Fibroblast of the aortic adventitia (primary cell): ENCODE measurements at regions not wholly inside any gene's neighbourhood (a gene's known extent, or its start where the extent isn't known, plus 50 kb on each side); places are given as distances from the start of the nearest gene placed in this dataset.

Source experiments
- DNase-seq: peaks from one replicate; pipeline ENCODE4 v3.0.0-alpha.2; 2010; ENCODE audit warnings: low read depth
- H3K4me3 ChIP-seq: 2 replicates; pipeline ENCODE4 v1.5.1; 2011; ENCODE audit warnings: low read depth, mild to moderate bottlenecking, control low read depth, low read length, moderate library complexity
- TF ChIP-seq, protein P1 (sequence below): IDR thresholded peaks from 2 replicates; pipeline ENCODE4 v1.5.1; 2011; ENCODE audit warnings: mild to moderate bottlenecking, low read length, control low read depth, inconsistent platforms; ENCODE audit not compliant: insufficient read depth

DNA sequence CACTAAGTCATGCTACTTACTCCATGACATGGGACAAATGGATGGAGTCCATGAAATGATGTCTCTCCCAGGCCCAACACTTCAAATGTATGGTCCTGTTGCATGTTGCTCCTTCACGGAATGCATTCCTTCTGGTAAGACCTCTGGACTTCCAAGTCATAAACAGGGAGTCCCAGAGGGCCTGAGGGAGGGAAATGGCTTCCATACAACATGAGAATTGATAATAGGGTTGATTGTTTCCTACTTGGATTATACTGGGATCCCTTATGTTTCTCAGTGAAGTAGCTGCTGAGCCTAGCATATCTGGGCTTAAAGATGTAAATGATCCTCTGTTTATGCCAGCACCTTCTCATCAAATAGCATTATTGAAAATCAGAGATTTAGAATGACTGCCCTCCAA, 104.2 kb upstream of the MAGI3 start:
- no peak for DNase-seq
- TF ChIP-seq, protein P1, sequence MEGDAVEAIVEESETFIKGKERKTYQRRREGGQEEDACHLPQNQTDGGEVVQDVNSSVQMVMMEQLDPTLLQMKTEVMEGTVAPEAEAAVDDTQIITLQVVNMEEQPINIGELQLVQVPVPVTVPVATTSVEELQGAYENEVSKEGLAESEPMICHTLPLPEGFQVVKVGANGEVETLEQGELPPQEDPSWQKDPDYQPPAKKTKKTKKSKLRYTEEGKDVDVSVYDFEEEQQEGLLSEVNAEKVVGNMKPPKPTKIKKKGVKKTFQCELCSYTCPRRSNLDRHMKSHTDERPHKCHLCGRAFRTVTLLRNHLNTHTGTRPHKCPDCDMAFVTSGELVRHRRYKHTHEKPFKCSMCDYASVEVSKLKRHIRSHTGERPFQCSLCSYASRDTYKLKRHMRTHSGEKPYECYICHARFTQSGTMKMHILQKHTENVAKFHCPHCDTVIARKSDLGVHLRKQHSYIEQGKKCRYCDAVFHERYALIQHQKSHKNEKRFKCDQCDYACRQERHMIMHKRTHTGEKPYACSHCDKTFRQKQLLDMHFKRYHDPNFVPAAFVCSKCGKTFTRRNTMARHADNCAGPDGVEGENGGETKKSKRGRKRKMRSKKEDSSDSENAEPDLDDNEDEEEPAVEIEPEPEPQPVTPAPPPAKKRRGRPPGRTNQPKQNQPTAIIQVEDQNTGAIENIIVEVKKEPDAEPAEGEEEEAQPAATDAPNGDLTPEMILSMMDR, result no peak
- no peak overlapping the region for H3K4me3 ChIP-seq

GRCh38 chr1:113291777-113292602, 98.3 kb upstream of the MAGI3 start:
- H3K4me3 ChIP-seq, result no peak overlapping the region
- TF ChIP-seq, protein P1, result no peak
- DNase-seq, result no peak

DNA sequence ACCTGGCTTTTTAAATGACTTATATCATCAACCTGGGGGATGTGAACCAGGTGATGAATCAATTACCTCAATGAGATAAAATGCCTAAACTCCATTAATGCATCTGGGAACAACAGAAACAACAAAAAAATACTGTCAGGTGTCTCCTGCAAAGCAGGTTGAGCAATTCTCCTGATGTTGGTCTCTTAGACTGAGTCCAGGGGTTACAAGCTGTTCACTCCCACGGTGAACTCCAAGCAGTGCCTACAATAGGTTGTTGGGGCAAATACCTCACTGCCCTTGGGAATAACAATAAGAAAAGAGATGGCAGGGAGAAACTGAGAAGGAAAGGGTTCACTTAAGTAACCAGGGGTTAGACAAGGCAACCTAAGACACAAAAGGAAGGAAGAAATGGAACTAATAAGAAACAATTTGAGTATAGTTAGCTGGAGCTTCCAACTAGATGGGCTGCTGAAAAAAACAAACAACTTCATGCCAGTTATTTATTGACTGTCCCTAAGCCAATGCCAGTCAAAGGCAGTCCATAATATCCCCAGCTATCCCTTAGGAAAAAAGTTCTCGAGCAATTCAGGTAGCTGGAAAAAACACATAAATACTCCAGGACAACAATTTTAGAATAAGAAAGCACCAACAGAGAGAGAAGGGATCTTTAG, 97.6 kb upstream of the MAGI3 start:
- H3K4me3 ChIP-seq, result no peak overlapping the region
- DNase-seq, result no peak
- TF ChIP-seq, protein P1, result no peak

- no peak for DNase-seq
- TF ChIP-seq, protein P1, result no peak
Observed at GRCh38 chr1:113293256-113293626, 97.1 kb upstream of the MAGI3 start.

DNA sequence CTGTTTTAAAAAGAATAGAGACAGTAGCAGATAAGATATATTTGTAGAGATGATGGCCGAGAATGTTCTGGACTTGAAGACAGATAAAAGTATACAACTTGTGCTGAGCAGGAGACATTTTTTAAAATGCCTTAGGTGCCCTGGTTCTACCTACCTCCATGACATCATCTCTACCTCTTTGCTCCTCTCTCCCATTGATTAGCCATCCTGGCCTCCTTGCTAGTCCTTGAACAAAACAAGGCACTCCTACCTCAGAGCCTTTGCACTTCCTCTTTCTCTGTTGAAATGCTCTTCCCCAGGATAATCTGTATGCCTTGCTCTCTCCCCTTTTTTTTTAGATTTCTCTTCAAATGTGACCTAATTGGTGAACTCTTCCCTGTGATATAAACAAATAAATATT, 92.6 kb upstream of the MAGI3 start:
- DNase-seq, result no peak
- H3K4me3 ChIP-seq, result no peak overlapping the region
- TF ChIP-seq, protein P1, result no peak

More at GRCh38 chr1:113293256-113293626, 97.1 kb upstream of the MAGI3 start:
- no peak overlapping the region for H3K4me3 ChIP-seq

DNA sequence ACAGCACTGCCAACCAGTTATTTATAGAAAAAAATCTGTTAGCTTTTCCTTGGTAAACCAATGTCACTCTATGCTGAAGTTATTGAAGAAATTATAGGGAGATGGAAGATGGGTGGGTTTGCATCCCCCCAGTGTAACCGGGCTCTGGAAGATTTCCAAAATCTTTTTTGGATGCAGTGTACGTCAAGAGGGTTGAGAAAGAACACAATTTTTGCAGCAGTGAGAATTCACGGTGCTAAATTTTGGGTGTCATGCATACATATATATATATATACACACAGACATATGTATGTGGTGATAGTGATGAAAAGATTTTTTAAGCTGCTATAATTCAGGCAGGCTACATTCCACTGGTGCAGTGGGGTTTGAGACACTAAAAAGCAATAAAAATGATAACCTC, 91.4 kb upstream of the MAGI3 start:
- DNase-seq, result no peak
- H3K4me3 ChIP-seq, result no peak overlapping the region
- TF ChIP-seq, protein P1, result no peak
